ENCODE measurements at regions not wholly inside any gene's neighbourhood (a gene's known extent, or its start where the extent isn't known, plus 50 kb on each side); places are given as distances from the start of the nearest gene placed in this dataset.

- TF ChIP-seq CTCF (IDR thresholded peaks at IDR 0.05) (no peak), EZH2 (IDR thresholded peaks at IDR 0.05) (no peak), EZH2phosphoT487 (IDR thresholded peaks at IDR 0.05) (no peak)
These were observed 86.7 kb upstream of the MAGEA4 start for GRCh38 chrX:151825925-151826485.

All from neural progenitor cell (in vitro differentiated cells).